HG03196 (cell line): ENCODE measurements at regions not wholly inside any gene's neighbourhood (a gene's known extent, or its start where the extent isn't known, plus 50 kb on each side); places are given as distances from the start of the nearest gene placed in this dataset.

Experiments
- ATAC-seq: cut with Tn5 transposase; IDR thresholded peaks from one replicate; pipeline ENCODE4 v1.9.1; 2021; ENCODE audit not compliant: unreplicated experiment

DNA sequence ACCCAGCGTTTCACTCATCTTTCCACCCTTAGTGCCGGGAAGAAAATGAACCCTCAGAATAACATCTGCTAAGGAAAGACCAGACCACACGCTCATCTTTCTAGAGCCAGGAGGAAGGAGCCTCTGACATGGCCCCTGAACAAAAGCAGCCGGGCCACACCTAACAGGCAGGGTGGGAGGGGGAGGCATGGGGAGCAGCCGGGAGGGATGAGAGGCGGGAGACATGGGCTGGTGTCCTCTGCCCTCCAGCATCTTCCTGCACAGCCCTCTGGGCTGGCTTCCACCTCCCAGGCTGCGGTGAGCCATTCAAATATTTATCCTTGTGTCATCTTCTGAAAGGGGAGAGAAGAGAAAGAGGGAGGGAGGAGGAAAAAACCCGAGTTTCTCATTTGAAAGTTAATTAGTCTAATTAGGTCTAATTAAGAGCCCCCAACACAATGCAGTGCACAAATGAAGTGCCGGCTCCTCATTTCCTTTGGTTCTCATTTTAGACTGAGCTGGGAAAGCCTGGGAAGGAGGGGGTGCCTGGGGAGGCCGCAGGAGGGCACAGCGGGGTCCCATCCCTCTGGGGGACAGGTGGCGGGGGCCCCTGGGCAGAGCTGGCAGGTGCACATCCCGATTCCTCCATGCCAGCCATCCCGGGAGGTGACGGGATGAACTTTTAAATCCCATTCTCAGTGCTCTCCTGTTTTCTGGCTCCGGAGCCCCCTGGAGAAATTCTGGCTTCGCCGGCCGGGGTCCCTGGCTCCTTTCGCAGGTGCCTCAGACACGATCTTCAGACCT, 90.5 kb downstream of the ENGASE start:
- no peak for ATAC-seq

DNA sequence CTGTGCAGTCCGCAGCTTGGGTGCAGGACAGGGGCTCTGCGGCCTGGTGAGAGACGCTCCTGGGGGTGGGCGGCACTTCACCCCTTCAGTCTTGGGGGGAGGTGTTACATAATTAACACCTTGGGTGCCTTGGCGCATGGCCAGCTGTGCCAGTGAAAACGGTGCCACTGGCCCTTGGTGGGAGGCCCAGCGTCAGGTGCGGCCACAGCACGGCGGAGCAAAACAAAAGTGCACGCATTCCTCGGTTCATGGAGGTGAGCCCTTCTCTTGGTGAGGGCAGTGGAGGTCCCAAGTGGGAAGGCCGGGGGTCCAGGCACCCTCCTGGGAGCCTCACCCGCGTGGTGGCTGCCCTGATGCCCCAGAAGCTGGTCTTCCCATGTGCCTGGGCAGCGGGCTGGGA, 89.8 kb downstream of the ENGASE start:
- ATAC-seq, result no peak

DNA sequence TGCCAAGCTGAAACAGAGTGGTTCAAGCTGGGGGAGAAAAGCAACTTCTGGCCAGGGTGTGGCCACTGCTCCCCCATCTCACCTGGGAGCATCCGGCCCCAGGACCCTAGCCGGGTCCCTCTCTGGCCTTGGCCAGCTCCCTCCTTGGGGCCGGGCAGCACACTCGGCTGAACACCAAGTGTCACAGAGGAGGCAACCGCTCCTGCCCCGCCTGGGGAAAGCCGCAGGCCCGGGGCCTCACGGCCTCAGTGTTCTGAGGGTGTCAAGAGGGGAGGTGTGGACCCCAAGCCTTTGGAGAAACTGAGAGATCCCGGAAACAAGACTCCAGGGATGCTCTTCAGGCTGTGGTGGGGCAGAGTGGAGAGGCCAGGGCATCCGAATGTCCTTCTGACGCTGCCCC, 88.4 kb downstream of the ENGASE start:
- ATAC-seq, result no peak

DNA sequence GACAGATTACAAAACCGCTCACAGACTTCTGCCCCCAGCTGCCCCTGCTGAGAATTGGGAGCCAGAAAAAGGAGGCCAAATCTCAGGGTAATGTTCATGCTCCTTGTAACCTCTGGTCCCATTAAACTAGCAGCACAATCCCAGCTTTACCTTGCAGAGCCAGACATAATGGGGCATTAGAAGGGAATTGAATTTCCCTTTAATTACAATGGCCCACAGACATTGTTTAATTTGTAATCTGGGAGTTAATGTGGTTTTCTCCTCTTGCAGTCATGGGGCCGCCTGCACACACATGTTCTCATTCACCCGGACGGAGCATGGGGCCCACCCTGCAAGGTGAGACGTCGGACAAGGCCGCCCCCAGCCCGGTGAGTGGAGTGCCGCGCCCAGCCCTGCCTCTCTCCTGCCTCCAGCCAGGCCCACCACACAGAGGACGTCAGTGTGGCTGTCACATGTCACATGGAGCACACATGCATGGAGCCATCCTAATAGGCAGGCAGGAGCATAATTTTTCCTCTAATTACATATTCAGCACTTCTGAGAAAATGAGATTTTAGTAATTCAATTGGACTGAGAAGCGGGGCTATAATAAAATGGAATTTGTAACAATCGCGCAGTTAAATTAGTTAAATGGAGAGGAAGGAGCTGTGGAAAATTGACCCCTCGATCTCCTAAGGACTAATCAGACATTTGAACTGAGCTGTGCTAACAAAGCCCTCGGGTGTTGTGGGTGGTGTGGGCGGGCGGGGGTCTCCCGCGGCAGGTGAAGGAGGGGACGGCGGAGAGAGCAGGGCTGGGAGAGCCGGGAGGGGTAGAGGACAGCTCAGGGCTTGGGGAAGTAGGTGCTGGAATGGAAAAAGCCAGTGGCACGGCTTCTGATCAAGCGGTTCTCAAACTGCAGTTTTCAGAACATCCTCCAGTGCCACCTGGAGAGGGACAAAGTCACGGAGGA, 87.7 kb downstream of the ENGASE start:
- no peak for ATAC-seq

DNA sequence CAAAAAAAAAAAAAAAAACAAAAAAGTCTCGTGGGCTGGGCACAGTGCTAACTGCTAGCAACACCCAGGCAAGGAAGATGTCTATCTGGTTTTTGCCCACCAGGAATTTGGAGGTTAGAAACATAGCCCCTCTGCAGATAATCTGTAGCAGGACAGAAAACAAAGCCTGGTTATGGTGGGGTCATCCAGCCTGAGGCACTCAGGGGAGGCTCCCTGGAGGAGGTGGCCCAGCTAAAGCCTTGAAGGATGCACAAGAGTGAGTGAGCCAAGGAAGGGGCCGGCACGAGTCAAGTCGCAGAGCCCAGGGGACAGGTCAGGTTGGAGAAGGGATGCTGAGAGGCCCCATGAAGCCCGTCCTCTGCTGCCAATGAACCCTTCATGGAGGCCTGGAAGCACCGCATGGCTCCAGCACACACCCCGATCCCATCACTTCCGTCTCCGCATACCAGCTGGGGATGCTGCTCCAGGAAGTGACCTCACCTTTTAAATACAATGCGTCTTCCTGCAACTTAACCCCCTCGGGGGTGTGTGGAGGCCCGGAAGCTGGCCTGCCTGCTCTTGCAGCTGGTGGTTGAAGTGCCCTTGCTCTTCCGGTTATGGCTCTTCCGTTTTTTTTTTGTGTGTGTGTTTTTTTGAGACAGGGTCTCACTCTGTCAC, 86.5 kb downstream of the ENGASE start:
- no peak for ATAC-seq

DNA sequence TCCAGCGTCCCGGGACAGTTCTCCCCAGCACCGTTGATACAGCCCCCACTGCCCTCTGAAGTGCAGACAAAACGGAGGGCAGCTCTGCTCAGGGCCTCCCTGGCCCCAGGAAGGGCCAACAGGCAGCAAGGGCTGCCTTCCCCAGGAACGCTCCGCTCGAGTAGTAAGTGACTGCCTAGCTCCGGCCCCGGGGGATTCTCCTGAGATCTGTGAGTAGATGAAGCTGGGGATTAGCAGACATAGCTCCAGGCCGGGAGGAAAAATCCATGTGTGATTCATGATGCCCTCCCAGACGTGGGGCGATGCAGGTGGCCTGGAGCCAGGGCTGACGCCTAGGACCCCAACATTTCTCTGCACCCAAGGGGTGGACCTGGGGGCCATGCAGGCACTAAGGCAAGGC, 85.3 kb downstream of the ENGASE start:
- no peak for ATAC-seq

DNA sequence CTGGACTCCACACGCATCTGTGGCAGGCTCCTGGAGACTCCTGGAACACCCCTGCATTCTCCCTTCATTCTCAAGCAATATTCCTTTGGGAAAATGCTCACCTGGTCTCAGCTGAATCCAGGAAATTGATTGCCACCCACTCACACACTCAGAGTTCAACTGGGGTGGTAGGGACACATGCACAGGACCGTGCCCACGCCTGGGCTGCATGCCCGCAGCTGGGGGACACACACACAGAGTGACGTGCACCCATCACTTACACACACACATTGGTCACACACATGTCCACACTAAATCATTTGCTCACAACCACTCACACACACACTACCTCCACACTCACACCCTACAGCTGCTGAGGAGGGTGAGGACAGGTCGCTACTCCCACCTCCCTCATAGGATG, 84.8 kb downstream of the ENGASE start:
- ATAC-seq, result no peak

DNA sequence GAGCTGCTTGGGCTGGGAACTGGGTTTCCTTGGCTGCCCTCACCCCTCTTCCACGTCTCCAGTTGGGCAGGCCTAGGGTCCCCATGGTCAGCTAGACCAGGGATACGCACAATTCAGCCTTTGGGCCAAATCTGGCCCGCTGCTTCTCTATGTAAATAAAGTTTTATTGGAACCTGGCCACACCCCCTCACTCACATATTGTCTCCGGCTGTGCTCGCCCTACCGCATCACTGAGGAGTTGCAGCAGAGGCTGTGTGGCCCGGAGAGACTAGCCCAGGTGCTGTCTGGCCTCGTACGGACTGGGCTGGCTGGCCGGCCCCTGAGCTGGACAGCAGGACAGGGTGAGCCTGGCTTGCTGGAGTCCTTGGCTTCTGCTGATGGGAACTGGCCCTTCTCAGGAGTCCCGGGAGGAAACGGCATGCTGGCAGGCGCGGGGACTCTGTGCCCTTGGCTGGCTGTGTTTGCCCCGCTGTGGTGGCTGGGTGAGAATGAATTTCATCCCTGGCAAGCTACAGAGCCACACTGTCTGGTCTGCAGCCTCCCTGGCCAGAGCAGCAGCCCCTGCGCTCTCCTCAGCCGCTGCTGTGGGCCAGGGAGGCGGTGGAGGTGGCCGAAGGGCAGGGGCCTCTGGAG, 82.0 kb downstream of the ENGASE start:
- ATAC-seq, result no peak

DNA sequence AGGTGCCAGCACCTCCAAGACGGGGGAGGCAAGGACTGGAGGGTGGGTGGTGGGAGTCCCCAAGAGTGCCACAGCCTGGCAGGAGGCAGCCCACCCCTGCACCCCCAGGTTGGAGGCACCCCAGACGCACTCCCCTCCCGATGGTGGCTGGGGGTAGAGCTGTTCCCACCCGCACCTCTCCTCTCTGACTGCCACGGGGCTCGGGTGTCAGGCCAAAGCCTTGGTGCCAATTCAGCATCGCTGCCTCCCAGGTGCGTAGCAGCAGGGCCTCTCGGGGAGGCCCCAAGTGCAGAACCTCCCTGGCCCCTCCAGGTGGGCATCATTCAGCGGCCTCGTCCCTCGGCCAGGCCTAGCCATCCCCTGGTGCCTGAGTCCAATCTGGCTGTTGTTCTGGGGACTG, 81.1 kb downstream of the ENGASE start:
- no peak for ATAC-seq

DNA sequence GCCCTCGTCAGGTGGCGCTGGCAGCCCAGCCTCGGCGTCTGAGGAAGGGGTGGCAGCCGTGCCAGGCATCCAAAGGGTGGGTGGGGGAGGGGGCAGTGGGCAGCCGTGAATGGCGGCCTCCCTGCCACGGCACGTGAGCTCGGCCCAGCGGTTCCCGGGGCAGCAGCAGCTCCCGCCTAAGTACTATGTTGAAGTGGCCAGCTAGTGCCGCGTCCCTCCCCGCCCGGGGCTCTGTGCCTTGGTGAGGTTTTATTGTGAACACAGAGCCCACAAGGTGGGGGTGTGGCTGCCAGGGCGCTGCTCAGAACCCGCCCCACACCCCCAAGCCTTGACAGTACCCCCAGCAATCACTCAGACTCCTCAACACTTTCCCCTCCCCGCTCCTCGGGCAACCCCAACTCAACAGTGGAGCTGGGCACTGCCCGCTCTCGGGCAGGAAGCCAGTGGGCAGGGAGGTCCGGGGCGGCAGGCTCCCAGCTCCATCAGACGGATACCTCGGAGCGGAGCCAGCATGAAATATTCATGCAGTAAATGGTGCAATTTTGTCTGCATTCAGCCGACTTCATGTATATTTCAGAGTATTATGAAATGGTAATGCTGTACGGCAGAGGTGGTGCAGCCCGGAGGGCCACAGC, 80.4 kb downstream of the ENGASE start:
- no peak for ATAC-seq

DNA sequence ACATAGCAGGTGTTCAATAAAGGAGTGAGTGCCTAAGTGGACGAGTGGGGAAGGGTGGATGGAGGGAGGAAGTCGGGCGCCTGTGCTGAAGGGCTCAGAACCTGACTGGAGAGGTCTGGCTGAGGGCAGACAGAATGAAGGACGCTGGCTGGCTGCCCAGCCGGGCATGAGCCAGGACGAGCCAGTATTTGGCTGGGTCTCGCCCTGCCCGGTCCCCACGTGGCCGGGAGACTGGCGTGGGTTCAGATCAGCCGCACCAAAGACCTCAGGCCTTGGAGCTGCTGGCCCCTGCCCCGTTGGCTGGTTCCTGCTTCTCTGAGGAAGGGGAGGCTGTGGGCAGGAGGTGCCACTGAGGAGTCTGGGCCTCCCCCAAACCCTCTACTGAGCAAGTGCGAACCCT, 79.8 kb downstream of the ENGASE start:
- ATAC-seq, result no peak

DNA sequence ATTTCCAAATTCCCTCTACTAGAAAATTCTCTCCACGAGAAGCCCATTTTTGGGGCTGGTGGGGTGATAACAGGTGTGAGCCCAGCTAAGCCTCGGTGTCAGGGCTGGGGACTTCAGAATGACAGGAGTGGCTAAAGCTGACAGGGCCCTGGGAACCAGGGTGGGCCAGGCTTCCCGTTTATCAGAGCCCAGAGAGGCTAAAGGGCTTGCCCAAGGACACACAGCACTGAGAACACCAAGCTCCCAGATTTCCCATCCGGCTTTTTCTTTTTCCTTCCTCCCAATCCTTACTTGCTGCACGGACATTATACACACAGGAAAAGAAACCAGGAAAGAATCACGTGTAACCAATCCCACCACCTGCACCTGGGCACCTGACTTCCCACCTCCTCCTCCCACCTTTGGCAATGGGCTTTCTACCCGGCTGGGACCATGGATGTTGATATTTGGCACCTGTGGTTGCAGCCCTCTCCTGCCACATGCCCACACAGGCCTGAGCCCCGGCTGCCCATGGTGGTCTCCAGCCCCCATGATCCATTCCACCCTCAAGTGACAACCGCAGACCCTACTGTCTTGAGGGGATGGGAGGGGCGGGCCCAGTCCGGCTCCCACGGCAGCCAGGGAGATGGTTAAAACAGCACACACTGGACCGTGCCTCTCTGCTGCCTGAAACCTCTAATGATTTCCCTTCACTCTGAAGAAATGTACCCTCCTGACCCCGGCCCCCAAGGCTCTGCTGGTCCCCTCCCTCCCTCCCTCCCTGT, 78.9 kb downstream of the ENGASE start:
- no peak for ATAC-seq

DNA sequence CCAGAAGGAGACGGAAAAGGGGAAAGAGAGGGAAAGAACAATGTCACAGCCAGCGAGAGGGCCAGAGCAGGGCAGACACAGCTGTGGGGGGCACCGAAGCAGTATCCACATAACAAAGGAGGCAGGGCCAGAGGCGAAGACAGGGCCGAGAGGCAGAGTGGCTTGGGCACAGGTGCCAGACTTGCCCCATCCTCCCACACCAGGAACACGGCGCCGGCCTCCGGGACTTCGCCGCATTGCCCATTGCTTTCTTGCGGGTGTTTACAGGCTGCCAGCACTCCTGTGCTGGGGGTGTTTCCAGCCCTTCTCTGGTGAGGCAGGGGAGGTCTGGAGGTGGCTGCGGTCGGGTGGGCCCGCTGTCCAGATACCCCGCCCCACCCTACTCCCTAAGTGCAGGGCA, 78.0 kb downstream of the ENGASE start:
- ATAC-seq, result no peak

DNA sequence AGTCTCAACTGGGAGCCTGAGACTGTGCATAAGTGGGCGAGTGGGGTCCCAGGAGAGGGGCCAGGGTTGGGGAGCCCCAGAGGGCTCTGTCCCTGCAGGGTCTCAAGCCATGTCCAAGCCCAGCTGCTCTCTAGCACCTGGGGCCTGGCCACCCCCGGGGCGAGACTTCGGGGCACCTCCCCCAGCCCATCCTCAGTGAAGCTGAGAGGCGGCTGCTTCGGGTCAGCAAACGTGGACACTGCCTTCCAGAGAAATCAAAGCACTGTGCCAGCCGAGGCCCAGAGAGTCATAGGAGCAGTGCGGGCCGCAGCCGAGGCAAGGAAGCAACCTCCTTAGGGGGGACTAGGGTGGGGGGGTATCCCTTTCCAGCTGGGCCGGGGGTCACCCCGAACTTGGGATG, 77.5 kb downstream of the ENGASE start:
- ATAC-seq, result no peak

DNA sequence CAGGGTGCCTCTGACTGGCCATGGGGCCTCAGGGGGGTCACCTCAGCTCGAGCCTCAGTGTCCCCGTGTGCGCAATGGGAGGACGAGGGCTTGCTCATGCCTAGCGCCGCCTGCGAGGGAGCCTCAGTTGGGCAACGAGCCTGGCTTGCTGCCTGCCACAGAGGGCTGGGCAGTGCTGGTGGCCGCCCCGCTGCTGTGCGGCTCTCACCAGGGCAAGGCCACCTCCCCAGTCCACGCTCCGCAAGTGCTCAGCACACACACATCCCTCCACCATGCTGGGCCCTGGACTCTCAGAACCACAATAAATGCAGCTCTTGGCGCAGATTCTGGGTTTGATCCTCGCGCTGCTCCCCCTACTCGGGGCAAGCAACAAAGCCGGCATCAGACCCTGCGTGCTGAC, 76.2 kb downstream of the ENGASE start:
- ATAC-seq, result no peak

DNA sequence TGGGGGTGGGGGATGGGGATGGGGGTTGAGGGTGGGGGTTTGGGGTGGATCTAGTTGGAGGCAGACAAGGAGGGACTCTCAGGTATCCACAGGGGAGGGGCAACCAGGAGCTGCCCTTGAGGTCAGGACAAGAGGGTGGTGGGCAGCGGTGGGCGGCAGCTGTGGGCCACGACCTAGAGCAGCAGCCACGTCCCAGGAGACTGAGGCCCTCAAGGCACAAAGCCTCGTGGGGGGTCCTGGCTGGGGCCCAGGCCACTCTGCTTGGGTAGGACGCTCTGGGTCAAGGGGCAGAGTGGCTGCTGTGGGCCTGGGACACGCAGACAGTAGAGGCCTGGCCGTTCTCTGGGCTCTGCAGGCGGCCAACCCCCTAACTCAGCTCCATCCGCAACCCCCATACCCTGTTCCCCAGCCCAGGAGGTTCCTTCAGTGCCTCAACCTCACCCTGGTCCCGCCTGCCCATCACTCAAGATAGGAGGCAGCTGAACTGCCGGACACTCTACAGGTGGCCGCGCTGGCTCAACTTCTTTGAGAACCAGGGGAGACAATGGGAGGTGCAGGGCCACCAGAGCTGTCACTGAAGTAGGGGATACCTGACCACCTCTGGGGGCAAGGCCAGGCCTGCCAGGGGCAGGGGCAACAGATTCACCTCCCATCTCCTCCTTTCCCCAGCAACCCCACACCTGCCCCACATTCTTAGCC, 75.6 kb downstream of the ENGASE start:
- no peak for ATAC-seq

DNA sequence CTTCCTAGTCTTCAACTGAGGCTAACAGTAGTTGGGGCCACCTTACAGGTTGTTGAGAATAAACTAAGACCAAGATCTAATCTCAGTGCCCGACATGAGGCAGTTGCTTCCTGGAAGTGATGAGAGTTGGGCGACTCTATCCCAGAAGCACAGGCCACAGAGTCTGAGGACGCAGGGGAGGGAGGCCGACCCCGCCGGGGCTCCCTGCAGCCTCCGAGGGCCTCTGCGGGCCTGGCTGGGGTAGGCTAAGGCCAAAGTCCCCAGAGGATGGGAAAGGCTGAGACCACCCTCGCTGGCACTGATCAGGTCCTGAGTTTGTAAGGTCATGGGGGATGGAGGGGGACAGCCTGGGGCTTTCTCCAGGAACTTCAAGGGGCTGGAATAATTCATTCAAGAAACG, 74.0 kb downstream of the ENGASE start:
- ATAC-seq, result no peak

DNA sequence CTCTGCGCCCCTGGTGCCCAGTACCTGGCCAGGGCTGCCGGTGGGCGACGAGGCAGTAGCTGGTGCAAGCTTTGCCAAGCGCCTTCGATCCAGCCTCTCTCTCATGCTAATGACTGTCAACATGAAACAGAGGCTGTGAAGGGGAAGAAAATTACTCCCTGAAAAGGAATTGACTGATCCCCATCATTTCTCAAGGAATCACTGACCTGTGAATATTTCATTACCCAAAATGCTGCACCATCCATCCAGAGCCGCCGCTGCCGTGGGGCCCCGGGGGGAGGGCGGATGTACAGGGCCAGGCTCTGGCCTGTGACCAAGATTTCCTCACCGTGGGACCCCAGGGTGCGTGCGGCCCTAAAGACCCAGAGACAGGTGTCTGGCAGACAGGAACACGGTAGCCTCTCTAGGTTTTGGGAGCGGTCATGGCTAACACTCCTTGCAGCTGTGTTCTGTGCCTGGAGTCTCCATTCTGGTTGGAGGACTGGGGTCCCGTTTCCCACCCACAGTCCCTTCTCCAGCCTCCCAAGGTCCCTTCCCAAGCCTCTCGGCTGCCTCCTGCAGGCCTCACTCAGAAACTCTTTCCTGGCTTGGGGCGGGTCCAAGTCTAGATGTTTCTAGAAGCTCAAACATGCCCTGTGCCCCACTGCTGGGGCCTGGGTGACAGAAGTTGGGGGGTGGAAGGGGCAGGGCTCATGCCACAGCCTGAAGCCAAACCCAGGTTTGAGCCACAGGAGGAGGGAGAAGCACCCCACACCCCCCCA, 73.3 kb downstream of the ENGASE start:
- ATAC-seq, result no peak

DNA sequence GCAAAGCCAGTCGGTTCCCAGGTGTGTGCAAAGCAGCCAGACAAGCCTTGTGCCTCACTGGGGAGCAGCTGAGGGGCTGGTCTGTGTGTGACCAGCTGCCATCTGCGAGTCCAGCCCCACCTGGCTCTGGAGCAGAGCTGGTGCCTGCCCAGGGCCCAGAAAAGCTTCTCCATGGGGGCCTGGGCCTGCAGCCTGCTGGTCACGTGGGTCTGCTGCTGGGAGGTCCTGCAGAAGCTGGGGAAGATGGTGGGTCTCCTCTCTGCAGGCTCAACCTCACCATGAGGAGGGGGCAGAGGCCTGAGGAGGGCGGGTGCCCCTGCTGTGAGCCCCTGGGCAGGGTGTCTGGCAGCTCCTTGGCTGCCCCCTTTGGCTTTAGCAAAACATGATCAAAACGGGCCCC, 71.9 kb downstream of the ENGASE start:
- ATAC-seq, result no peak
